ENCODE measurements at regions not wholly inside any gene's neighbourhood (a gene's known extent, or its start where the extent isn't known, plus 50 kb on each side); places are given as distances from the start of the nearest gene placed in this dataset.

GRCh38 chr10:24035761-24036160, 173.2 kb upstream of the KIAA1217 start:
- no peaks in the 10 kb centered on the region for H3K27me3 ChIP-seq (ENCODE audit: control insufficient read depth, insufficient read depth, low read length)
- no peak overlapping the region for H3K4me3 ChIP-seq (ENCODE audit: low read length)
- no peaks in the 10 kb centered on the region for H3K9me3 ChIP-seq (ENCODE audit: control insufficient read depth, low read depth, low read length)
- WGBS (ENCODE audit: insufficient coverage, low lambda C conversion rate) = no CpG with 5 or more reads among the region's 4 CpGs
- H3K36me3 ChIP-seq (ENCODE audit: control insufficient read depth, insufficient read depth, low read length) = no peaks in the 10 kb centered on the region
- H3K27ac ChIP-seq (ENCODE audit: low read length) = no peak overlapping the region
- DNase-seq = no peak
- H3K4me1 ChIP-seq (ENCODE audit: control insufficient read depth, insufficient read depth, low read length) = no peaks in the 10 kb centered on the region

- WGBS (ENCODE audit: insufficient coverage, low lambda C conversion rate) = 100% methylated on average over 1 of the region's 5 CpGs
- DNase-seq = no peak
- Histone ChIP-seq H3K4me1 (ENCODE audit: control insufficient read depth, insufficient read depth, low read length) (peaks cover 4% of the 10 kb centered on the region), H3K4me3 (ENCODE audit: low read length) (no peak overlapping the region), H3K9me3 (ENCODE audit: control insufficient read depth, low read depth, low read length) (no peaks in the 10 kb centered on the region), H3K27me3 (ENCODE audit: control insufficient read depth, insufficient read depth, low read length) (peaks cover 3% of the 10 kb centered on the region), H3K27ac (ENCODE audit: low read length) (no peak overlapping the region), H3K36me3 (ENCODE audit: control insufficient read depth, insufficient read depth, low read length) (no peaks in the 10 kb centered on the region)
These were observed 169.6 kb upstream of the KIAA1217 start for GRCh38 chr10:24039315-24039714.

GRCh38 chr10:24039897-24040296, 169.0 kb upstream of the KIAA1217 start:
- H3K27me3 ChIP-seq (ENCODE audit: control insufficient read depth, insufficient read depth, low read length) = peaks cover 3% of the 10 kb centered on the region
- peak; percentile 66 to 81 for DNase-seq
- WGBS (ENCODE audit: insufficient coverage, low lambda C conversion rate) = 83% methylated on average over 1 of the region's 3 CpGs
- peaks cover 4% of the 10 kb centered on the region for H3K4me1 ChIP-seq (ENCODE audit: control insufficient read depth, insufficient read depth, low read length)
- peak overlapping the region; percentile 12 for H3K27ac ChIP-seq (ENCODE audit: low read length)
- no peaks in the 10 kb centered on the region for H3K9me3 ChIP-seq (ENCODE audit: control insufficient read depth, low read depth, low read length)
- H3K36me3 ChIP-seq (ENCODE audit: control insufficient read depth, insufficient read depth, low read length) = no peaks in the 10 kb centered on the region
- H3K4me3 ChIP-seq (ENCODE audit: low read length) = no peak overlapping the region

GRCh38 chr10:24041034-24041433, 167.9 kb upstream of the KIAA1217 start:
- no peak for DNase-seq
- peaks cover 4% of the 10 kb centered on the region for H3K4me1 ChIP-seq (ENCODE audit: control insufficient read depth, insufficient read depth, low read length)
- H3K36me3 ChIP-seq (ENCODE audit: control insufficient read depth, insufficient read depth, low read length) = no peaks in the 10 kb centered on the region
- WGBS (ENCODE audit: insufficient coverage, low lambda C conversion rate) = 67% methylated on average over 2 of the region's 3 CpGs
- H3K9me3 ChIP-seq (ENCODE audit: control insufficient read depth, low read depth, low read length) = no peaks in the 10 kb centered on the region
- peaks cover 3% of the 10 kb centered on the region for H3K27me3 ChIP-seq (ENCODE audit: control insufficient read depth, insufficient read depth, low read length)
- H3K4me3 ChIP-seq (ENCODE audit: low read length) = no peak overlapping the region
- H3K27ac ChIP-seq (ENCODE audit: low read length) = no peak overlapping the region

GRCh38 chr10:24041834-24042233, 167.1 kb upstream of the KIAA1217 start:
- H3K4me1 ChIP-seq (ENCODE audit: control insufficient read depth, insufficient read depth, low read length) = peaks cover 4% of the 10 kb centered on the region
- WGBS (ENCODE audit: insufficient coverage, low lambda C conversion rate) = 37% methylated on average over 5 of the region's 8 CpGs
- no peaks in the 10 kb centered on the region for H3K36me3 ChIP-seq (ENCODE audit: control insufficient read depth, insufficient read depth, low read length)
- no peak for DNase-seq
- no peaks in the 10 kb centered on the region for H3K9me3 ChIP-seq (ENCODE audit: control insufficient read depth, low read depth, low read length)
- no peak overlapping the region for H3K27ac ChIP-seq (ENCODE audit: low read length)
- H3K4me3 ChIP-seq (ENCODE audit: low read length) = peak overlapping the region; percentile 11
- peaks cover 3% of the 10 kb centered on the region for H3K27me3 ChIP-seq (ENCODE audit: control insufficient read depth, insufficient read depth, low read length)

GRCh38 chr10:24042884-24043283, 166.1 kb upstream of the KIAA1217 start:
- WGBS (ENCODE audit: insufficient coverage, low lambda C conversion rate) = 83% methylated on average over 3 of the region's 3 CpGs
- Histone ChIP-seq H3K27me3 (ENCODE audit: control insufficient read depth, insufficient read depth, low read length) (peaks cover 3% of the 10 kb centered on the region), H3K4me3 (ENCODE audit: low read length) (no peak overlapping the region), H3K27ac (ENCODE audit: low read length) (no peak overlapping the region), H3K9me3 (ENCODE audit: control insufficient read depth, low read depth, low read length) (no peaks in the 10 kb centered on the region), H3K4me1 (ENCODE audit: control insufficient read depth, insufficient read depth, low read length) (peaks cover 4% of the 10 kb centered on the region), H3K36me3 (ENCODE audit: control insufficient read depth, insufficient read depth, low read length) (no peaks in the 10 kb centered on the region)
- DNase-seq = no peak

GRCh38 chr10:24046060-24046459, 162.9 kb upstream of the KIAA1217 start:
- WGBS (ENCODE audit: insufficient coverage, low lambda C conversion rate) = 100% methylated on average over 2 of the region's 2 CpGs
- H3K4me1 ChIP-seq (ENCODE audit: control insufficient read depth, insufficient read depth, low read length) = peaks cover 4% of the 10 kb centered on the region
- no peak overlapping the region for H3K4me3 ChIP-seq (ENCODE audit: low read length)
- no peak overlapping the region for H3K27ac ChIP-seq (ENCODE audit: low read length)
- no peak for DNase-seq
- peaks cover 3% of the 10 kb centered on the region for H3K27me3 ChIP-seq (ENCODE audit: control insufficient read depth, insufficient read depth, low read length)
- H3K9me3 ChIP-seq (ENCODE audit: control insufficient read depth, low read depth, low read length) = no peaks in the 10 kb centered on the region
- no peaks in the 10 kb centered on the region for H3K36me3 ChIP-seq (ENCODE audit: control insufficient read depth, insufficient read depth, low read length)

- no peak overlapping the region for H3K27ac ChIP-seq (ENCODE audit: low read length)
- H3K36me3 ChIP-seq (ENCODE audit: control insufficient read depth, insufficient read depth, low read length) = no peaks in the 10 kb centered on the region
- H3K27me3 ChIP-seq (ENCODE audit: control insufficient read depth, insufficient read depth, low read length) = peaks cover under 1% of the 10 kb centered on the region
- WGBS (ENCODE audit: insufficient coverage, low lambda C conversion rate) = no CpG with 5 or more reads among the region's 1 CpG
- H3K4me3 ChIP-seq (ENCODE audit: low read length) = no peak overlapping the region
- H3K4me1 ChIP-seq (ENCODE audit: control insufficient read depth, insufficient read depth, low read length) = peaks cover under 1% of the 10 kb centered on the region
- no peaks in the 10 kb centered on the region for H3K9me3 ChIP-seq (ENCODE audit: control insufficient read depth, low read depth, low read length)
- DNase-seq = no peak
These were observed 161.8 kb upstream of the KIAA1217 start for GRCh38 chr10:24047176-24047575.

- Histone ChIP-seq H3K36me3 (ENCODE audit: control insufficient read depth, insufficient read depth, low read length) (no peaks in the 10 kb centered on the region), H3K4me3 (ENCODE audit: low read length) (no peak overlapping the region), H3K27me3 (ENCODE audit: control insufficient read depth, insufficient read depth, low read length) (no peaks in the 10 kb centered on the region), H3K4me1 (ENCODE audit: control insufficient read depth, insufficient read depth, low read length) (no peaks in the 10 kb centered on the region), H3K27ac (ENCODE audit: low read length) (no peak overlapping the region), H3K9me3 (ENCODE audit: control insufficient read depth, low read depth, low read length) (no peaks in the 10 kb centered on the region)
- DNase-seq = no peak
- 100% methylated on average over 1 of the region's 2 CpGs for WGBS (ENCODE audit: insufficient coverage, low lambda C conversion rate)
These were observed 154.5 kb upstream of the KIAA1217 start for GRCh38 chr10:24054421-24054820.

- Histone ChIP-seq H3K36me3 (ENCODE audit: control insufficient read depth, insufficient read depth, low read length) (no peaks in the 10 kb centered on the region), H3K27ac (ENCODE audit: low read length) (no peak overlapping the region), H3K27me3 (ENCODE audit: control insufficient read depth, insufficient read depth, low read length) (no peaks in the 10 kb centered on the region), H3K9me3 (ENCODE audit: control insufficient read depth, low read depth, low read length) (no peaks in the 10 kb centered on the region), H3K4me3 (ENCODE audit: low read length) (no peak overlapping the region), H3K4me1 (ENCODE audit: control insufficient read depth, insufficient read depth, low read length) (no peaks in the 10 kb centered on the region)
- DNase-seq = no peak
- 60% methylated on average over 1 of the region's 4 CpGs for WGBS (ENCODE audit: insufficient coverage, low lambda C conversion rate)
These were observed 128.7 kb upstream of the KIAA1217 start for GRCh38 chr10:24080207-24080606.

- no peak for DNase-seq
- Histone ChIP-seq H3K27ac (ENCODE audit: low read length) (no peak overlapping the region), H3K4me3 (ENCODE audit: low read length) (no peak overlapping the region), H3K9me3 (ENCODE audit: control insufficient read depth, low read depth, low read length) (no peaks in the 10 kb centered on the region), H3K27me3 (ENCODE audit: control insufficient read depth, insufficient read depth, low read length) (no peaks in the 10 kb centered on the region), H3K4me1 (ENCODE audit: control insufficient read depth, insufficient read depth, low read length) (no peaks in the 10 kb centered on the region), H3K36me3 (ENCODE audit: control insufficient read depth, insufficient read depth, low read length) (no peaks in the 10 kb centered on the region)
- WGBS (ENCODE audit: insufficient coverage, low lambda C conversion rate) = no CpG with 5 or more reads among the region's 3 CpGs
These were observed 122.4 kb upstream of the KIAA1217 start for GRCh38 chr10:24086296-24087086.
